PFSK-1 (cell line): ENCODE measurements at regions not wholly inside any gene's neighbourhood (a gene's known extent, or its start where the extent isn't known, plus 50 kb on each side); places are given as distances from the start of the nearest gene placed in this dataset.

Experiments
- FOXP2 ChIP-seq: optimal IDR thresholded peaks from 2 replicates; pipeline ENCODE3; 2011; ENCODE audit warnings: borderline replicate concordance, control low read depth, inconsistent platforms; ENCODE audit not compliant: insufficient read depth; ENCODE audit errors: extremely low read length, extremely low read depth
- POLR2AphosphoS5 ChIP-seq: IDR thresholded peaks from 2 replicates; pipeline ENCODE4 v1.6.1; 2012; ENCODE audit warnings: low read depth, mild to moderate bottlenecking, control low read depth, low read length, moderate library complexity
- REST ChIP-seq, 2 experiments: IDR thresholded peaks; 2 replicates each; pipeline versions ENCODE4 v1.6.1 to v1.8.0; 2011 to 2012; ENCODE audit warnings: low read depth in 2 of 2, low read length in 2 of 2, control low read depth in 1 of 2, inconsistent platforms in 1 of 2, mild to moderate bottlenecking in 1 of 2, moderate library complexity in 1 of 2; ENCODE audit not compliant: insufficient read depth in 1 of 2
- SIN3A ChIP-seq: IDR thresholded peaks from 2 replicates; pipeline ENCODE4 v1.6.1; 2012; ENCODE audit warnings: mild to moderate bottlenecking, low read length, moderate library complexity, borderline replicate concordance; ENCODE audit not compliant: insufficient read depth
- TAF1 ChIP-seq: IDR thresholded peaks from 2 replicates; pipeline ENCODE4 v1.6.1; 2012; ENCODE audit warnings: low read length, control low read depth, borderline replicate concordance; ENCODE audit not compliant: insufficient read depth

DNA sequence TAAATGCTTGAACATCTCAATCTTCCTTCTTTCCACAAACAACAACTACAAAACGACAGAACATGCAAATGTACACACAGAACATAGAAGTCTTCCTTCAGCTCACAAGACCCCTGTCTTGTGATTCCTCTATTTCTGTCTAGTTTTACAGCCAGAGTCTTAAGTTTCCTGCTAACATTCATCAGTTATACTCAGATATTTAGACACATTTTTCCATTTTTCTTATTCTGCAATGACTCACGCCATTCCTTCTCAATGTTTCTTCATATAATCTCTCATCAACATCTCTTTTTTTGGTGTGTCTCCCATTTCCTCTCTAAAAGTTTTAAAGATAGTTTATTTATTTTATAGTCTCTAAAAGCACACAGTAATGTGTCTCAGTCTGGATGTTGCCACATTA, 1872.9 kb upstream of the PCDH20 start:
- TF ChIP-seq POLR2AphosphoS5, result no peak
- TF ChIP-seq TAF1, result no peak
- no peak for TF ChIP-seq REST (IDR thresholded peaks at IDR 0.05; ENCODE audit: insufficient read depth in 1 of 2, low read depth in 2 of 2, low read length in 2 of 2)
- TF ChIP-seq SIN3A, result no peak
- TF ChIP-seq FOXP2, result no peak

DNA sequence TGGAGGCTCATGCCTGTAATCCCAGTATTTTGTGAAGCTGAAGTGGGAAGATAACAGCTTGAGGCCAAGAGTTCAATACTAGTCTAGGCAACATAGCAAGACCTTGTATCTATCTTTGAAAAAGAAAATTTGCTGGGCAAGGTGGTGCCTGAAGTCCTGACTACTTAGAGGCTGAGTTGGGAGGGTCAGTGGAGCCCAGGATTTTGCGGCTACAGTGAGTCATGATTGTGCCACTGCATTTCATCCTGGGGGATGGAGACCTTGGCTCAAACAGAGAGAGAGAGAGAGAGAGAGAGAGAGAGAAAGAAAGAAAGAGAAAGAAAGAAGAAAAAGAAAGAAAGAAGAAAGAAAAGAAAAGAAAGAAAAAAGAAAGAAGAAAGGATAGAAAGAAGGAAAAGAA, 1872.3 kb upstream of the PCDH20 start:
- TF ChIP-seq FOXP2, result no peak
- no peak for TF ChIP-seq REST (IDR thresholded peaks at IDR 0.05; ENCODE audit: insufficient read depth in 1 of 2, low read depth in 2 of 2, low read length in 2 of 2)
- no peak for TF ChIP-seq SIN3A
- TF ChIP-seq TAF1, result no peak
- no peak for TF ChIP-seq POLR2AphosphoS5

DNA sequence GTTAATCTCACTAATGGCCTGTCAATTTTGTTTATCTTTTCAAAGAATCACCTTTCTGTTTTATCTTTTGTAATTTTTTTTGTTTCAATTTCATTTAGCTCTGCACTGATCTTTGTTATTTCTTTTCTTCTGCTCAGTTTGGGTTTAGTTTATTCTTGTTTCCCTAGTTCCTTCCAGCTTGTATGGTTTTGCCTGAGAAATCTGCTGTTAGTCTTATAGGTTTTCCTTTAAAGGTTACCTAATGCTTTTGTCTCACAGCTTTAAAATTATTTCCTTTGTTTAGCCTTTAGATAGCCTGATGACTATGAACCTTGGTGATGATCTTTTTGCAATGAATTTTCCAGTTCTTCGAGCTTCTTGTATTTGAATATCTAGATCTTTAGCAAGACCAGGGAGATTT, 1869.8 kb upstream of the PCDH20 start:
- no peak for TF ChIP-seq SIN3A
- no peak for TF ChIP-seq TAF1
- TF ChIP-seq FOXP2, result no peak
- no peak for TF ChIP-seq REST (IDR thresholded peaks at IDR 0.05; ENCODE audit: insufficient read depth in 1 of 2, low read depth in 2 of 2, low read length in 2 of 2)
- no peak for TF ChIP-seq POLR2AphosphoS5

DNA sequence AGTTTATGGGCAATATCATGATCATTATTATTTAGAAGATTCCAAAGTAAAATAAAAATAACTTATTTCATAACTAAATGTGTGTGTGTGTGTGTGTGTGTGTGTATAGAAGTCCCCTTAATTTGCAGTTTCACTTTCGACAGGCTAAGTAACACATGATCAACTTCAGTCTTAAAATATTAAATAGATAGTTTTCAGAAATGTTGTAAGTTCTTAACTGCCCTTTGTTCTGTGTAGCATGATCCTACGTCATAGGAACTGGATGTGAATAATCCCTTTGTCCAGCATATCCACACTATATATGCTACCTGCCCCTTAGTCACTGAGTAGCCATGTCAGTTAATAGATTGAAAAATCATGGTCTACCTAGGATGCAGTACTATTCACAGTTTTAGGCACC, 1863.5 kb upstream of the PCDH20 start:
- TF ChIP-seq SIN3A (no peak), REST (IDR thresholded peaks at IDR 0.05; ENCODE audit: insufficient read depth in 1 of 2, low read depth in 2 of 2, low read length in 2 of 2) (no peak), TAF1 (no peak), POLR2AphosphoS5 (no peak), FOXP2 (no peak)

DNA sequence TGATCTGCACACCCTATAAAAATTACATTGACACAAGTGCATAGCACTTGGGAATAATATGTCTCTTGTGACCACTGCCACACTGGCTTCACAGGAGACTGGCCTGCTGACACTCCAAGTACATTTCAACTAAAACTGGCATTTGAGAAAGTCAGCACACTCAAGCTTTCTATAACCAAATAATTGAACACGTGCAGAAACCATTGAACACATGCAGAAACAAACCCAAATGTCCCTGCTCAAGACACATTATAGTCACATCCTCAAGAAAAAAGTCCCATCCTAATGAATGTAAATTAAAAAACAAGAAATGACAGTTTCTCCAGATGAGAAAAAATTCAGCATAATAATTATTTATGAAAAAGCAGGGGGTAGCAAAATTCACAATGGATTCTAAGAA, 1859.1 kb upstream of the PCDH20 start:
- TF ChIP-seq FOXP2 (no peak), REST (IDR thresholded peaks at IDR 0.05; ENCODE audit: insufficient read depth in 1 of 2, low read depth in 2 of 2, low read length in 2 of 2) (no peak), TAF1 (no peak), SIN3A (no peak), POLR2AphosphoS5 (no peak)
